Coronary artery (tissue), 2 donors: ENCODE measurements at regions not wholly inside any gene's neighbourhood (a gene's known extent, or its start where the extent isn't known, plus 50 kb on each side); places are given as distances from the start of the nearest gene placed in this dataset.
"Not testable (repeated sequence)": the region's sequence is repeated elsewhere in the genome, so short reads cannot be mapped to it uniquely, and the experiment has no call there.

Source experiments
- DNase-seq: peaks from one replicate; pipeline ENCODE4 v3.0.0-alpha.2; 2017; ENCODE audit warnings: low spot score
- H3K27ac ChIP-seq, 2 donors: fragments of 200-600 bp; sonication (generic); one replicate each; pipeline ENCODE4 v1.5.1; 2016 to 2019
- H3K4me3 ChIP-seq: fragments of 200-600 bp; sonication (generic); 2 replicates; pipeline ENCODE4 v1.5.1; 2016; ENCODE audit warnings: mild to moderate bottlenecking, moderate library complexity
- TF ChIP-seq, protein P1 (sequence below): fragments of 200-600 bp; sonication (generic); IDR thresholded peaks from one replicate; pipeline ENCODE4 v1.5.1; 2019; ENCODE audit warnings: antibody characterized with exemption

DNA sequence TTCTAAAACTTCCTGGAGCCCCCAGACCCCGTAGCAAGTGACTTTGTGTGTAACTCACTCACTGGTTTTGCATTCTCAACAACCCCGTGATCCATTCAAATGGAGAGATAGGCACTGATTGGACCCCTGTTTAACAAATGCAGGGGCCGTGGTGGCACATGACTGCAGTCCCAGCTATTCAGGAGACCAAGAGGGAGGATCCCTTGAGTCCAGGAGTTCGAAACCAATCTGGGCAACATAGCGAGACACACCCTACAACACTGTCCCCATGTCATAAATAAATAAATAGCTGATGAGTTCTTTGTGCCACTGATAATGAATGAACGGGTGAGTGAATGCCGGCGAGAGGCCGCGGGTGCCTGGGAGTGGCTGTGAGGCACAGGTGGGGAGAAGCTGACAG lies 59.4 kb upstream of the PAX7 start:
- no peak overlapping the region for H3K4me3 ChIP-seq
- TF ChIP-seq, protein P1, sequence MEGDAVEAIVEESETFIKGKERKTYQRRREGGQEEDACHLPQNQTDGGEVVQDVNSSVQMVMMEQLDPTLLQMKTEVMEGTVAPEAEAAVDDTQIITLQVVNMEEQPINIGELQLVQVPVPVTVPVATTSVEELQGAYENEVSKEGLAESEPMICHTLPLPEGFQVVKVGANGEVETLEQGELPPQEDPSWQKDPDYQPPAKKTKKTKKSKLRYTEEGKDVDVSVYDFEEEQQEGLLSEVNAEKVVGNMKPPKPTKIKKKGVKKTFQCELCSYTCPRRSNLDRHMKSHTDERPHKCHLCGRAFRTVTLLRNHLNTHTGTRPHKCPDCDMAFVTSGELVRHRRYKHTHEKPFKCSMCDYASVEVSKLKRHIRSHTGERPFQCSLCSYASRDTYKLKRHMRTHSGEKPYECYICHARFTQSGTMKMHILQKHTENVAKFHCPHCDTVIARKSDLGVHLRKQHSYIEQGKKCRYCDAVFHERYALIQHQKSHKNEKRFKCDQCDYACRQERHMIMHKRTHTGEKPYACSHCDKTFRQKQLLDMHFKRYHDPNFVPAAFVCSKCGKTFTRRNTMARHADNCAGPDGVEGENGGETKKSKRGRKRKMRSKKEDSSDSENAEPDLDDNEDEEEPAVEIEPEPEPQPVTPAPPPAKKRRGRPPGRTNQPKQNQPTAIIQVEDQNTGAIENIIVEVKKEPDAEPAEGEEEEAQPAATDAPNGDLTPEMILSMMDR: no peak
- no peak for DNase-seq
- no peak overlapping the region for H3K27ac ChIP-seq

DNA sequence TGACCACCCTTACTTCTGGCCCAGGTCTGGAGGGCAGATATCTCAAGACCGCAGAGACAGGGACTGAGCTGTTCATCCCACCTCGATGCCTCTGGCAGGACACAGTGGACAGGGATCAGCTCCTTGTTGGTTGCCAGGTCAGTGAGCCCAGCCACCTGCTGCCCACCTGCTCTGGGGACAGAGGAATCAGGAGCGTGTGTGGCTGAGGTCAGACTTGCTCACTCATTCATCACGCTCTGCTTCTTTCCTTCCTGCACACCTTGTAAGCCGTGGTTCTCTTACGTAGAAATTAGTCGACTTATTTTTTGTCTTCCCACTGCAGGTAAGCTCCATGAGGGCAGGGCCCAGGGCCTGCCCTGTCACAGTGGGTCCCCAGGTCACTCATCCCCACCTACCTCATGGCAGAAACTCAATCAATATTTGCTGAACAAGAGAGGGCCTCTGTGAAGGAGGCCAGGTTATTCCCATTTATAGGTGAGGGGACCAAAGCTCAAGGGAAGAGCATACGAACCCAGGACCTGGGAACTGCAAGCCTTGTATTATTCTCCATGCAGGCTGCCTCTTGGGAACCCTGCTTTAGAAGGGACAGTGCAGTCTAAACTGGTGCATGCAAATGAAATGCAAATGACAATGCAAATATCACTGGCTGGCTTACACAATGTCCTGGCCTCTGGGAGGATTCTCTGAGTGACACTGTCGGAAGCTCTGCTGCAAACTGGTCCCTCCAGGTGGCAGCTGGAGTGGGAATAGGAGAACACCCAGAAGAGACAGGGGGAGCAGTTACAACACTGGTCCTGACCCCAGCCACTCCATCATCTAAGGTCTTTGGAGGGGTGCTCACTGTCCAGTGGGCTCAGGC lies 58.4 kb upstream of the PAX7 start:
- no peak overlapping the region for H3K27ac ChIP-seq
- no peak for DNase-seq
- H3K4me3 ChIP-seq: no peak overlapping the region
- TF ChIP-seq, protein P1: no peak

DNA sequence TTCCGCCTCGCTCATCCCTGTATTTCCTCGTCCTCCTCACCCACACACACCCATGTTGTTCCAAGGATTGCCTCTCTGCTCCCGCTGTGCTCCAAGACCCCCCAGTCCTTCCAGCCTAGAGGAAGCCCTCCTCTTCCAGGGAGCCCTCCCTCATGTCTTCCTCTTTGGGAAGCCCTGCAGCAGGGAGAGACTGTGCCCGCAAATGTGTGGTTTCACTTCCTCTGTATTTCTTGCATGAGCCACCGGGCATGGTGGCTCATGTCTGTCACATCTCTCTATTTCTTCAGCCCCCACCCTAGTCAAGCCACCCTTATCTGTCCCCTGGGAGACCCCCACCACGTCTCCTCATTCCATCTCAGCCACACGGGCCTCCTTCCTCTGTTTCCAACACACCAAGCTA lies 57.5 kb upstream of the PAX7 start:
- no peak for DNase-seq
- Histone ChIP-seq H3K27ac (no peak overlapping the region), H3K4me3 (no peak overlapping the region)
- TF ChIP-seq, protein P1: no peak

GRCh38 chr1:18574754-18575153 lies 55.9 kb upstream of the PAX7 start:
- no peak for DNase-seq
- TF ChIP-seq, protein P1: no peak
- Histone ChIP-seq H3K27ac (no peak overlapping the region), H3K4me3 (no peak overlapping the region)

GRCh38 chr1:18575620-18576019 lies 55.0 kb upstream of the PAX7 start:
- H3K27ac ChIP-seq: no peak overlapping the region
- TF ChIP-seq, protein P1: peak; percentile 48
- H3K4me3 ChIP-seq: no peak overlapping the region
- DNase-seq: no peak

DNA sequence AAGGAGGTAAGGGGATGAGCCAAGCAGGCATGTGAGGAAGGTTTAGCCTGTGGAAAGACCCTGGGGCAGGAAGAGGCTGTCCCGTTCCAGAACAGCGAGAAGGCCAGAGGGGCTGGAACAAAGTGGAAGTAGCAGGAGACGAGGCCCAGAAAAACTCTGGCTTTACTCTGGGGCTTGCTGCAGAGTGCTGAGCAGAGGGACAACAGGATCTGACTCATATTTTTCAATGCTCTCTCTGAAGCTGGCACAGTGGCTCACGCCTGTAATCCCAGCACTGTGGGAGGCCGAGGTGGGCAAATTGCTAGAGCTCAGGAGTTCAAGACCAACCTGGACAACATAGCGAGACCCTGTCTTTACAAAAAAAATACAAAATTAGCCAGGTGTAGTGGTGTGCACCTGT lies 52.4 kb upstream of the PAX7 start:
- H3K27ac ChIP-seq: no peak overlapping the region
- TF ChIP-seq, protein P1: no peak
- H3K4me3 ChIP-seq: no peak overlapping the region
- no peak for DNase-seq

DNA sequence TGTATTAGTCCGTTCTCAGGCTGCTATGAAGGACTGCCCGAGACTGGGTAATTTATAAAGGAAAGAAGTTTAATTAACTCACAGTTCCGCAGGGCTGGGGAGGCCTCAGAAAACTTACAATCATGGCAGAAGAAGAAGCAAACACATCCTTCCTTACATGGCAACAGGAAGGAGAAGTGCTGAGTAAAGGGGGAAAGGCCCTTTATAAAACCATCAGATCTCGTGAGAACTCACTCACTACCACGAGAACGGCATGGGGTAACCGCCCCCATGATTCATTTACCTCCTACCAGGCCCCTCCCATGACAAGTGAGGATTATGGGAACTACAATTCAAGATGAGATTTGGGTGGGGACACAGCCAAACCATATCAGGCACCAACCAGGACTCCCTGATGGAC lies 51.4 kb upstream of the PAX7 start:
- H3K27ac ChIP-seq, DNase-seq, H3K4me3 ChIP-seq: not testable (repeated sequence)
